H1 (cell line): ENCODE measurements at regions not wholly inside any gene's neighbourhood (a gene's known extent, or its start where the extent isn't known, plus 50 kb on each side); places are given as distances from the start of the nearest gene placed in this dataset.

Source experiments
- CTCF ChIA-PET: fragments of 300-600 bp; sonication (Branson Sonifier 250); formaldehyde crosslinking; loops from one replicate; lab custom pipeline; 2021; ENCODE audit not compliant: partially characterized antibody; lab: Charles Lee
- POLR2A ChIA-PET: fragments of 300-600 bp; sonication (Branson Sonifier 250); formaldehyde crosslinking; loops from one replicate; lab custom pipeline; 2021; ENCODE audit warnings: inconsistent platforms; ENCODE audit not compliant: partially characterized antibody; lab: Charles Lee
- DNase-seq, 2 experiments: peaks; one replicate each; pipeline versions ENCODE4 v3.0.0 to v3.0.0-alpha.2; 2010 to 2022; ENCODE audit warnings: low spot score in 2 of 2, low read depth in 1 of 2, mixed read lengths in 1 of 2
- FAIRE-seq: peaks from 2 replicates; lab custom pipeline; 2011; peaks lifted over from hg19 to GRCh38; lab: Jason Lieb, UNC
- H2AFZ ChIP-seq: 2 replicates; pipeline ENCODE4 v1.8.1; 2012; ENCODE audit warnings: low read length, inconsistent platforms
- H2AK5ac ChIP-seq: 2 replicates; pipeline ENCODE4 v1.6.1; 2013; ENCODE audit warnings: low read depth, low read length
- H2BK120ac ChIP-seq: replicated peaks from 2 replicates; pipeline ENCODE3; 2013; ENCODE audit warnings: low read depth, low read length, inconsistent platforms
- H2BK12ac ChIP-seq: 2 replicates; pipeline ENCODE4 v1.6.1; 2013; ENCODE audit warnings: low read depth, low read length
- H2BK15ac ChIP-seq: 2 replicates; pipeline ENCODE4 v1.6.1; 2013; ENCODE audit warnings: low read length
- H2BK20ac ChIP-seq: 2 replicates; pipeline ENCODE4 v1.6.1; 2013; ENCODE audit warnings: low read length
- H2BK5ac ChIP-seq: 2 replicates; pipeline ENCODE4 v1.6.1; 2013; ENCODE audit warnings: low read depth, low read length
- H3K14ac ChIP-seq: 2 replicates; pipeline ENCODE4 v1.6.1; 2013; ENCODE audit warnings: inconsistent platforms; ENCODE audit not compliant: insufficient read length
- H3K18ac ChIP-seq: 2 replicates; pipeline ENCODE4 v1.6.1; 2013; ENCODE audit warnings: low read length; ENCODE audit errors: extremely low read depth
- H3K23ac ChIP-seq: 2 replicates; pipeline ENCODE4 v1.6.1; 2013; ENCODE audit warnings: inconsistent platforms; ENCODE audit not compliant: insufficient read length
- H3K23me2 ChIP-seq: 2 replicates; pipeline ENCODE4 v1.6.1; 2013; ENCODE audit warnings: low read depth, low read length
- H3K27ac ChIP-seq: 2 replicates; pipeline ENCODE4 v1.6.1; 2011; ENCODE audit warnings: low read depth, low read length, inconsistent platforms
- H3K27me3 ChIP-seq, 4 experiments: replicated peaks in 1 of 4; 1 replicate in 1 of 4; 2 replicates in 3 of 4; pipeline versions ENCODE4 v1.6.1 to v1.8.1; 2011 to 2013; ENCODE audit warnings: low read length in 3 of 4, mild to moderate bottlenecking in 3 of 4, inconsistent platforms in 2 of 4, mixed read lengths in 2 of 4, moderate library complexity in 1 of 4; ENCODE audit not compliant: control insufficient read depth in 3 of 4, insufficient read depth in 3 of 4; ENCODE audit errors: extremely low read depth in 1 of 4
- H3K36me3 ChIP-seq, 4 experiments: 2 replicates each; pipeline versions ENCODE4 v1.6.1 to v1.8.1; 2011 to 2013; ENCODE audit warnings: mild to moderate bottlenecking in 4 of 4, low read length in 3 of 4, moderate library complexity in 2 of 4, control low read depth in 1 of 4, inconsistent platforms in 1 of 4; ENCODE audit not compliant: insufficient read depth in 4 of 4, control insufficient read depth in 2 of 4
- H3K4ac ChIP-seq: replicated peaks from 2 replicates; pipeline ENCODE3; 2013; ENCODE audit warnings: low read length, low read depth, mixed read lengths, inconsistent platforms; ENCODE audit not compliant: insufficient read length
- H3K4me1 ChIP-seq, 4 experiments: replicated peaks in 1 of 4; 1 replicate in 1 of 4; 2 replicates in 3 of 4; pipeline versions ENCODE4 v1.6.1 to v1.8.1; 2011 to 2013; ENCODE audit warnings: low read length in 3 of 4, inconsistent platforms in 2 of 4, mixed read lengths in 1 of 4; ENCODE audit not compliant: insufficient read depth in 4 of 4, control insufficient read depth in 3 of 4
- H3K4me2 ChIP-seq, 2 experiments: 2 replicates each; pipeline versions ENCODE4 v1.6.1 to v1.8.1; 2011 to 2013; ENCODE audit warnings: low read depth in 2 of 2, low read length in 2 of 2, control low read depth in 1 of 2, inconsistent platforms in 1 of 2, mild to moderate bottlenecking in 1 of 2; ENCODE audit not compliant: insufficient read depth in 1 of 2
- H3K4me3 ChIP-seq, 4 experiments: fragments of 200-600, 300-600 bp in 1 of 4; sonication (generic), shearing (Covaris generic), sonication (Bioruptor Twin) in 1 of 4; 2 replicates each; pipeline versions ENCODE4 v1.5.1 to v1.8.1; 2011 to 2016; ENCODE audit warnings: low read length in 4 of 4, low read depth in 3 of 4, control low read depth in 2 of 4, inconsistent platforms in 2 of 4, mild to moderate bottlenecking in 2 of 4, mixed read lengths in 1 of 4, moderate library complexity in 1 of 4; ENCODE audit not compliant: insufficient read depth in 2 of 4; ENCODE audit errors: extremely low read depth in 1 of 4
- H3K56ac ChIP-seq: replicated peaks from 2 replicates; pipeline ENCODE3; 2013; ENCODE audit warnings: low read depth, mild to moderate bottlenecking, mixed read lengths, low read length, inconsistent platforms; ENCODE audit not compliant: insufficient read length
- H3K79me1 ChIP-seq: 2 replicates; pipeline ENCODE4 v1.6.1; 2013; ENCODE audit warnings: low read depth, low read length, control low read depth
- H3K79me2 ChIP-seq, 2 experiments: 2 replicates each; pipeline versions ENCODE4 v1.6.1 to v1.8.1; 2012 to 2013; ENCODE audit warnings: low read length in 2 of 2, mild to moderate bottlenecking in 2 of 2, inconsistent platforms in 1 of 2; ENCODE audit not compliant: insufficient read depth in 2 of 2, control insufficient read depth in 1 of 2
- H3K9ac ChIP-seq, 4 experiments: replicated peaks in 1 of 4; 1 replicate in 1 of 4; 2 replicates in 3 of 4; pipeline versions ENCODE4 v1.6.1 to v1.8.1; 2011 to 2013; ENCODE audit warnings: low read depth in 3 of 4, low read length in 3 of 4, control low read depth in 2 of 4, mild to moderate bottlenecking in 2 of 4, moderate library complexity in 2 of 4, inconsistent platforms in 1 of 4; ENCODE audit errors: extremely low read depth in 1 of 4
- H3K9me3 ChIP-seq, 2 experiments: 2 replicates each; pipeline versions ENCODE4 v1.6.1 to v1.8.1; 2012 to 2013; ENCODE audit warnings: mild to moderate bottlenecking in 2 of 2, moderate library complexity in 2 of 2, control low read depth in 1 of 2, inconsistent platforms in 1 of 2, low read depth in 1 of 2, low read length in 1 of 2, mixed read lengths in 1 of 2; ENCODE audit not compliant: insufficient read depth in 2 of 2
- H4K20me1 ChIP-seq, 2 experiments: replicated peaks in 1 of 2; 2 replicates each; pipeline versions ENCODE3 to v1.8.1; 2011 to 2013; ENCODE audit warnings: inconsistent platforms in 2 of 2, low read length in 2 of 2, mild to moderate bottlenecking in 1 of 2; ENCODE audit not compliant: insufficient read depth in 2 of 2, control insufficient read depth in 1 of 2
- H4K5ac ChIP-seq: 2 replicates; pipeline ENCODE4 v1.6.1; 2013; ENCODE audit warnings: low read length, low read depth, mixed read lengths, inconsistent platforms; ENCODE audit not compliant: insufficient read length
- H4K8ac ChIP-seq: 2 replicates; pipeline ENCODE4 v1.8.0; 2013; ENCODE audit warnings: mild to moderate bottlenecking, moderate library complexity, low read length, inconsistent platforms; ENCODE audit not compliant: insufficient read depth; ENCODE audit errors: extremely low read depth
- H4K91ac ChIP-seq: replicated peaks from 2 replicates; pipeline ENCODE3; 2013; ENCODE audit warnings: low read length, mixed read lengths, inconsistent platforms; ENCODE audit not compliant: insufficient read length
- JUND ChIP-seq: IDR thresholded peaks from 2 replicates; pipeline ENCODE4 v1.6.1; 2011; ENCODE audit warnings: mild to moderate bottlenecking, improper control_type of control experiment, low read length
- POLR2AphosphoS5 ChIP-seq: IDR thresholded peaks from 2 replicates; pipeline ENCODE4 v1.6.1; 2011; ENCODE audit warnings: low read depth, low read length
- POU5F1 ChIP-seq: IDR thresholded peaks from 2 replicates; pipeline ENCODE4 v1.6.1; 2011; ENCODE audit warnings: low read depth, mild to moderate bottlenecking, low read length, moderate library complexity
- WGBS, 2 experiments: shearing (Covaris generic) in 1 of 2; methylation state at CpG; one replicate each; pipeline versions ENCODE4 v1.1.6 to v1.1.7; 2013 to 2015; ENCODE audit warnings: low lambda C conversion rate in 2 of 2, mixed read lengths in 2 of 2, inconsistent platforms in 1 of 2, low coverage in 1 of 2, missing lambda C conversion rate in 1 of 2; ENCODE audit not compliant: insufficient replicate concordance in 2 of 2, insufficient coverage in 1 of 2, insufficient read length in 1 of 2; ENCODE audit errors: extremely low coverage in 1 of 2, missing lambda C conversion rate in 1 of 2; 5-methylcytosine and 5-hydroxymethylcytosine counted together

DNA sequence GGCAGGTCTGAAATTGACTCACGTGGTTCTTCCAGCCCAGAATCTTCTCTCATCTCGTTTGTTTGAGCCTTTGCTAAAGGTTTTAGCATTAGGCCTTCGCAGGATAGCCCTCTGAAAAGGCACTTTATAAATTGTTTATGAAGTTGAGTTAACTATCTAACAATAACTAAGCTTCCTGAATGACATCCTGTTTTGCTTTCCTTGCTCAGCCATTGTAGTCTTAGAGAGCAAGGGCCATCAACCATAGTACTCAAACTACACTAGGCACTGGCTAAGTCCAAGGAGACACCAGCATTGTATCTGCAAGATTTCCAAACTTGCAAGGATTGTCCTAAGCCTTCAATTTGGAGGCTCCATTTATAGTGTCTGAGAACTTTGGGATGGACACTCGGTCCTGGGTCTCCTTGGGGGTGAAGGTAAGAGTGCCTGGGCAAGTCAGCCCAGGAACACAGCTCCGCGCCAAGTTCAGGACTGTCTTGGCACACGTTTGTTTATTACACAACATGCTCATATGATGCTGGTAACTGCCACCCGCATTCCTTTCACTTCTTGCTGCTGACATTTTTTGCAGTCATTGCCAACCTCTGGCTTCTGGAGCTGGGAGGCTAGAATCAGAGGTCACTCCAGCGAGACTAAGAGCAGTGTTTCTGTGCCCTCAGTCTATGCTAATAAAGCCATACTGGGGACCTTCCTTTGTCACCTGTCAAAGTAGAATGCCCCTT is 151.1 kb downstream of the ESM1 start:
- H4K8ac ChIP-seq: no peak overlapping the region
- no peaks in the 10 kb centered on the region for H3K79me1 ChIP-seq
- H2BK5ac ChIP-seq: no peak overlapping the region
- ChIA-PET POLR2A (no interaction called here), CTCF (no interaction called here)
- DNase-seq: no peak
- no peak overlapping the region for H3K4me3 ChIP-seq
- H3K18ac ChIP-seq: no peak overlapping the region
- H2BK120ac ChIP-seq: no peak overlapping the region
- no peak overlapping the region for H4K5ac ChIP-seq
- H3K36me3 ChIP-seq: no peaks in the 10 kb centered on the region
- no peak overlapping the region for H2AFZ ChIP-seq
- H3K9me3 ChIP-seq: no peaks in the 10 kb centered on the region
- H2BK15ac ChIP-seq: no peak overlapping the region
- H3K27ac ChIP-seq: no peak overlapping the region
- no peaks in the 10 kb centered on the region for H3K27me3 ChIP-seq
- no peaks in the 10 kb centered on the region for H3K23me2 ChIP-seq
- no peak overlapping the region for H2BK12ac ChIP-seq
- no peak overlapping the region for H3K14ac ChIP-seq
- H4K91ac ChIP-seq: no peak overlapping the region
- H3K4me1 ChIP-seq: no peaks in the 10 kb centered on the region
- FAIRE-seq: no peak
- no peak overlapping the region for H3K4me2 ChIP-seq
- no peak overlapping the region for H2AK5ac ChIP-seq
- H3K4ac ChIP-seq: no peak overlapping the region
- H3K9ac ChIP-seq: no peak overlapping the region
- no peak overlapping the region for H3K23ac ChIP-seq
- no peaks in the 10 kb centered on the region for H4K20me1 ChIP-seq
- H3K79me2 ChIP-seq: no peaks in the 10 kb centered on the region
- 80% methylated on average over 9 of the region's 9 CpGs; no CpG with 5 or more reads in 1 of the 2 experiments for WGBS, 2 experiments
- no peak overlapping the region for H3K56ac ChIP-seq
- TF ChIP-seq POU5F1 (no peak), JUND (no peak), POLR2AphosphoS5 (no peak)
- H2BK20ac ChIP-seq: no peak overlapping the region
